ENCODE measurements at regions not wholly inside any gene's neighbourhood (a gene's known extent, or its start where the extent isn't known, plus 50 kb on each side); places are given as distances from the start of the nearest gene placed in this dataset.

DNA sequence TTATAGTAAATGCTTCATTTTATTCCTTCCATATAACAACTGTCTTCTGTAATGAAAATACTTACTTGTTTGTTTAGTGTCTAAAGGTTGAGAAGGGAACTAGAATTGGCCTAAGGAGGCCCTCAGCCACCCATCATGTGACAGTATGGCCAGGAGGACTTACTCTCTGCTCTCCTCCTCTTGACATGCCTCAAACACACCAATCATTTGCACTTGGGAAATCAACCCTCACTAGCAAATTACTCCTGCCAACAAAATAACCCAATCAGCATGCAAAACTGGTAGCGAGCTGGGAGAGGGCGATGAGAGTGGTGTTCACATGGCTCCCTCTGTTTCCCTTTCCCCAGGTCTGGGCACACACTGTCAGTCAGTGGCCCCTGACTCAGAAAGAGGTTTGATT is 58.6 kb upstream of the MEF2C start:
- no peak overlapping the region for H3K4me3 ChIP-seq (ENCODE audit: insufficient read depth, low read depth, low read length)
- no peak overlapping the region for H3K4me3 Mint-ChIP-seq (ENCODE audit: unreplicated experiment)
- H3K36me3 Mint-ChIP-seq (ENCODE audit: low read depth, unreplicated experiment) = no peaks in the 10 kb centered on the region
- no peaks in the 10 kb centered on the region for H3K27me3 Mint-ChIP-seq (ENCODE audit: low read depth, unreplicated experiment)
- peaks cover 2% of the 10 kb centered on the region for H3K9me3 Mint-ChIP-seq (ENCODE audit: unreplicated experiment)
- no peak for DNase-seq (ENCODE audit: low read depth)
- no peaks in the 10 kb centered on the region for H3K27me3 ChIP-seq (ENCODE audit: insufficient read depth, low read length)
- H2AFZ ChIP-seq (ENCODE audit: low read depth, low read length) = no peak overlapping the region
- no peaks in the 10 kb centered on the region for H3K36me3 ChIP-seq (ENCODE audit: insufficient read depth, low read length)
- H3K27ac Mint-ChIP-seq (ENCODE audit: unreplicated experiment) = no peak overlapping the region
- H3K4me2 ChIP-seq (ENCODE audit: low read length) = no peak overlapping the region
- no peak overlapping the region for H3K27ac ChIP-seq (ENCODE audit: low read depth, low read length)
- H3K9me3 ChIP-seq (ENCODE audit: insufficient read depth, low read depth, low read length) = no peaks in the 10 kb centered on the region
- H3K4me1 Mint-ChIP-seq (ENCODE audit: low read depth, unreplicated experiment) = peaks cover 18% of the 10 kb centered on the region
- H3K79me2 ChIP-seq (ENCODE audit: insufficient read depth, low read length) = no peaks in the 10 kb centered on the region
- H3K4me1 ChIP-seq (ENCODE audit: insufficient read depth, low read length) = peaks cover 5% of the 10 kb centered on the region
- H3K9ac ChIP-seq (ENCODE audit: low read length) = no peak overlapping the region
- FAIRE-seq = no peak
- TF ChIP-seq CTCF (IDR thresholded peaks at IDR 0.05; ENCODE audit: insufficient read depth, low read depth, low read length) (no peak), EZH2 (IDR thresholded peaks at IDR 0.05; ENCODE audit: insufficient read depth, low read length) (no peak)
- no peaks in the 10 kb centered on the region for H4K20me1 ChIP-seq (ENCODE audit: insufficient read depth, low read length)

GRCh38 chr5:88940713-88941112 is 57.7 kb upstream of the MEF2C start:
- H3K27ac Mint-ChIP-seq (ENCODE audit: unreplicated experiment) = no peak overlapping the region
- peaks cover 21% of the 10 kb centered on the region for H3K4me1 Mint-ChIP-seq (ENCODE audit: low read depth, unreplicated experiment)

More at GRCh38 chr5:88940713-88941112, 57.7 kb upstream of the MEF2C start:
- DNase-seq (ENCODE audit: low read depth) (no peak), FAIRE-seq (no peak)
- peaks cover 5% of the 10 kb centered on the region for H3K4me1 ChIP-seq (ENCODE audit: insufficient read depth, low read length)
- H3K27ac ChIP-seq (ENCODE audit: low read depth, low read length) = no peak overlapping the region
- Mint-ChIP-seq H3K36me3 (ENCODE audit: low read depth, unreplicated experiment) (no peaks in the 10 kb centered on the region), H3K9me3 (ENCODE audit: unreplicated experiment) (peaks cover 2% of the 10 kb centered on the region), H3K27me3 (ENCODE audit: low read depth, unreplicated experiment) (no peaks in the 10 kb centered on the region), H3K4me3 (ENCODE audit: unreplicated experiment) (no peak overlapping the region)
- H4K20me1 ChIP-seq (ENCODE audit: insufficient read depth, low read length) = no peaks in the 10 kb centered on the region
- no peaks in the 10 kb centered on the region for H3K9me3 ChIP-seq (ENCODE audit: insufficient read depth, low read depth, low read length)
- H3K27me3 ChIP-seq (ENCODE audit: insufficient read depth, low read length) = no peaks in the 10 kb centered on the region
- no peaks in the 10 kb centered on the region for H3K36me3 ChIP-seq (ENCODE audit: insufficient read depth, low read length)
- H3K4me3 ChIP-seq (ENCODE audit: insufficient read depth, low read depth, low read length) = no peak overlapping the region
- no peak overlapping the region for H3K9ac ChIP-seq (ENCODE audit: low read length)
- H3K4me2 ChIP-seq (ENCODE audit: low read length) = no peak overlapping the region
- no peak overlapping the region for H2AFZ ChIP-seq (ENCODE audit: low read depth, low read length)
- TF ChIP-seq EZH2 (IDR thresholded peaks at IDR 0.05; ENCODE audit: insufficient read depth, low read length) (no peak), CTCF (IDR thresholded peaks at IDR 0.05; ENCODE audit: insufficient read depth, low read depth, low read length) (no peak)
- H3K79me2 ChIP-seq (ENCODE audit: insufficient read depth, low read length) = no peaks in the 10 kb centered on the region
